HCT116 (cell line): ENCODE measurements at regions not wholly inside any gene's neighbourhood (a gene's known extent, or its start where the extent isn't known, plus 50 kb on each side); places are given as distances from the start of the nearest gene placed in this dataset.

Experiments
- ATAC-seq: fragments of 200-7000 bp; cut with Tn5 transposase; 2 replicates; pipeline ENCODE4 v1.9.1; 2020; ENCODE audit warnings: mild to moderate bottlenecking, moderate library complexity
- BruUV-seq: library from RNA; stranded (reverse); fragments of 400-500 nt; replicated peaks from 2 replicates; lab custom pipeline; 2021; lab: Mats Ljungman, UMichigan
- CTCF ChIA-PET: fragments of 300-600 bp; sonication (Branson Sonifier 250); formaldehyde crosslinking; loops from one replicate; lab custom pipeline; 2021; ENCODE audit warnings: antibody characterized with exemption; lab: Charles Lee
- POLR2A ChIA-PET: fragments of 300-600, 350-600 bp; sonication (Branson Sonifier 250); formaldehyde crosslinking; loops from one replicate; lab custom pipeline; 2021; ENCODE audit warnings: antibody characterized with exemption; lab: Charles Lee
- RAD21 ChIA-PET, 2 experiments: fragments of 300-600 bp; sonication (Branson Sonifier 250); formaldehyde crosslinking; loops; one replicate each; lab custom pipeline; 2023; ENCODE audit warnings: low total read pairs in 2 of 2; ENCODE audit not compliant: uncharacterized antibody in 2 of 2, unreplicated experiment in 2 of 2, low non-redundant PET in 1 of 2; lab: Charles Lee
- DNase-seq: peaks from one replicate; pipeline ENCODE4 v3.0.0-alpha.2; 2010; ENCODE audit warnings: low read depth, low spot score
- H2AFZ ChIP-seq: fragments of 200-600 bp; shearing (Covaris generic), sonication (generic); 2 replicates; pipeline ENCODE4 v1.6.1; 2017; ENCODE audit warnings: low read depth, mixed run types, mixed read lengths, antibody characterized with exemption, low read length; ENCODE audit not compliant: poor library complexity, severe bottlenecking
- H3K27ac ChIP-seq: 2 replicates; pipeline ENCODE4 v1.5.1; 2012; ENCODE audit warnings: low read depth, low read length
- H3K27me3 ChIP-seq: fragments of 200-600 bp; sonication (generic); 2 replicates; pipeline ENCODE4 v1.6.1; 2016; ENCODE audit warnings: mixed run types, low read length, mixed read lengths; ENCODE audit not compliant: insufficient read depth
- H3K36me3 ChIP-seq, 2 experiments: fragments of 200-500 bp in 1 of 2; fragments of 200-600 bp in 1 of 2; sonication (Bioruptor generic) in 1 of 2; sonication (generic) in 1 of 2; 2 replicates each; pipeline versions ENCODE4 v1.5.1 to v1.6.1; 2014 to 2016; ENCODE audit warnings: low read length in 2 of 2, inconsistent platforms in 1 of 2, mixed read lengths in 1 of 2, mixed run types in 1 of 2; ENCODE audit not compliant: insufficient read depth in 2 of 2, control insufficient read depth in 1 of 2
- H3K4me1 ChIP-seq, 2 experiments: fragments of 200-600 bp in 1 of 2; sonication (generic) in 1 of 2; 2 replicates each; pipeline versions ENCODE4 v1.5.1 to v1.6.1; 2012 to 2017; ENCODE audit warnings: low read length in 2 of 2, inconsistent platforms in 1 of 2, mild to moderate bottlenecking in 1 of 2, mixed read lengths in 1 of 2, mixed run types in 1 of 2, moderate library complexity in 1 of 2; ENCODE audit not compliant: insufficient read depth in 2 of 2, control insufficient read depth in 1 of 2
- H3K4me2 ChIP-seq: fragments of 200-600 bp; sonication (generic); 2 replicates; pipeline ENCODE4 v1.6.1; 2017; ENCODE audit warnings: mixed run types, low read length, mixed read lengths
- H3K4me3 ChIP-seq, 2 experiments: fragments of 200-600 bp in 1 of 2; sonication (generic) in 1 of 2; replicated peaks in 1 of 2; 2 replicates each; pipeline ENCODE4 v1.5.1; 2011 to 2016; ENCODE audit warnings: low read length in 2 of 2, control low read depth in 1 of 2, low read depth in 1 of 2, mild to moderate bottlenecking in 1 of 2, mixed read lengths in 1 of 2, mixed run types in 1 of 2
- H3K79me2 ChIP-seq: fragments of 200-600 bp; sonication (generic); 2 replicates; pipeline ENCODE4 v1.6.1; 2017; ENCODE audit warnings: mild to moderate bottlenecking, mixed run types, low read length, moderate library complexity, mixed read lengths; ENCODE audit not compliant: insufficient read depth
- H3K9ac ChIP-seq: fragments of 200-600 bp; sonication (generic); 2 replicates; pipeline ENCODE4 v1.6.1; 2016; ENCODE audit warnings: low read length, mixed read lengths
- H3K9me2 ChIP-seq: fragments of 200-600 bp; sonication (generic), shearing (Covaris generic); 2 replicates; pipeline ENCODE4 v1.6.1; 2017; ENCODE audit warnings: mixed run types, mild to moderate bottlenecking, moderate library complexity; ENCODE audit not compliant: insufficient read depth
- H3K9me3 ChIP-seq, 2 experiments: fragments of 200-500 bp in 1 of 2; fragments of 200-600 bp in 1 of 2; sonication (Bioruptor generic) in 1 of 2; sonication (generic) in 1 of 2; 2 replicates each; pipeline ENCODE4 v1.6.1; 2014 to 2017; ENCODE audit warnings: low read length in 2 of 2, mixed read lengths in 2 of 2, inconsistent platforms in 1 of 2, low read depth in 1 of 2, mild to moderate bottlenecking in 1 of 2, mixed run types in 1 of 2, moderate library complexity in 1 of 2; ENCODE audit not compliant: control insufficient read depth in 1 of 2, insufficient read depth in 1 of 2
- H4K20me1 ChIP-seq: fragments of 200-600 bp; sonication (generic), shearing (Covaris generic); 2 replicates; pipeline ENCODE4 v1.6.1; 2017; ENCODE audit warnings: mixed run types, mild to moderate bottlenecking, moderate library complexity; ENCODE audit not compliant: insufficient read depth
- CBX3 ChIP-seq: IDR thresholded peaks from 2 replicates; pipeline ENCODE4 v1.6.1; 2012; ENCODE audit warnings: low read depth
- ELF1 ChIP-seq: IDR thresholded peaks from 2 replicates; pipeline ENCODE4 v1.6.1; 2012; ENCODE audit warnings: low read depth, borderline replicate concordance
- JUND ChIP-seq: IDR thresholded peaks from 2 replicates; pipeline ENCODE4 v1.6.1; 2012
- POLR2A ChIP-seq: IDR thresholded peaks from 2 replicates; pipeline ENCODE4 v1.7.0; 2011; ENCODE audit warnings: borderline replicate concordance; ENCODE audit not compliant: insufficient read depth, insufficient read length; ENCODE audit errors: extremely low read depth
- POLR2AphosphoS5 ChIP-seq: IDR thresholded peaks from 2 replicates; pipeline ENCODE4 v1.6.1; 2011; ENCODE audit warnings: mild to moderate bottlenecking, low read depth, low read length, moderate library complexity
- SRF ChIP-seq: IDR thresholded peaks from 2 replicates; pipeline ENCODE4 v1.6.1; 2012; ENCODE audit warnings: low read depth
- TCF7L2 ChIP-seq: IDR thresholded peaks from 2 replicates; pipeline ENCODE4 v1.7.0; 2011; ENCODE audit warnings: borderline replicate concordance, inconsistent platforms; ENCODE audit not compliant: insufficient read depth, insufficient read length; ENCODE audit errors: extremely low read depth
- YY1 ChIP-seq: IDR thresholded peaks from 2 replicates; pipeline ENCODE4 v1.6.1; 2011; ENCODE audit warnings: low read length, low read depth, moderate library complexity, mild to moderate bottlenecking; ENCODE audit not compliant: insufficient replicate concordance; ENCODE audit errors: extremely low read depth
- ZFX ChIP-seq: fragments of 450-650 bp; IDR thresholded peaks from 2 replicates; pipeline ENCODE4 v1.6.1; 2017
- intact Hi-C: fragments of 100-400 bp; cut with micrococcal nuclease; formaldehyde crosslinking; loops from 2 replicates; pipeline ENCODE4 v1.10.0; 2022
- TF ChIP-seq, protein P1 (sequence below), 3 experiments: fragments of 200-600 bp in 1 of 3; sonication (generic) in 1 of 3; IDR thresholded peaks in 2 of 3; conservative IDR thresholded peaks in 1 of 3; 2 replicates each; pipeline ENCODE4 v1.5.1; 2012 to 2017; ENCODE audit warnings: low read depth in 2 of 3, low read length in 2 of 3, antibody characterized with exemption in 1 of 3, borderline replicate concordance in 1 of 3, control low read depth in 1 of 3, mild to moderate bottlenecking in 1 of 3, mixed read lengths in 1 of 3, mixed run types in 1 of 3, moderate library complexity in 1 of 3; ENCODE audit not compliant: insufficient read depth in 1 of 3
- TF ChIP-seq, protein P2 (sequence below): IDR thresholded peaks from 2 replicates; pipeline ENCODE4 v1.6.1; 2012
- TF ChIP-seq, protein P3 (sequence below): IDR thresholded peaks from 2 replicates; pipeline ENCODE4 v1.6.1; 2012

DNA sequence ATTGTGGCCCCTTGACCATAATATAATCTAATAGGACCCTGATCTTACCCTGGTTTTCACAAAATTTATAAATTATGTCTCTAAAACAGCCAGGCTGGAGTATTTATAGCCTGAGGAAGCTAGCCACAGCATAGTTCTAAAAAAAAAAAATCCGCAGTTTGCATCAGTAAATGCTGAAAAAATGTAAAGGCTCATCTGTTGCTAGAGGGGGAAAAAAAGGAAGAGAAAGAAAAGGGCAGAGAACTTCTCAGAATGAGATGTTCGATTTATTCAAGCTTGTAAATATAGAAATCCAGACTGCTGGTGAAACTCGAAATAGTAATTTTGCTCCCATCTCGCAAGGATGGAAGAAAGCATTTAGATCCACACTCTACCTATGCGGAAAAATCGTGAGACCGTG lies 467.5 kb downstream of the NTRK2 start:
- POLR2A ChIA-PET, result no interaction called here
- Histone ChIP-seq H2AFZ (no peak overlapping the region), H3K9me3 (no peaks in the 10 kb centered on the region), H3K27me3 (peaks cover 17% of the 10 kb centered on the region), H4K20me1 (no peaks in the 10 kb centered on the region), H3K36me3 (no peaks in the 10 kb centered on the region), H3K4me3 (no peak overlapping the region), H3K79me2 (no peaks in the 10 kb centered on the region), H3K9me2 (no peaks in the 10 kb centered on the region), H3K9ac (no peak overlapping the region), H3K4me1 (no peaks in the 10 kb centered on the region), H3K27ac (no peak overlapping the region), H3K4me2 (no peak overlapping the region)
- DNase-seq (no peak), ATAC-seq (no peak)
- no peak for TF ChIP-seq JUND
- no peak for TF ChIP-seq TCF7L2
- TF ChIP-seq, protein P1, sequence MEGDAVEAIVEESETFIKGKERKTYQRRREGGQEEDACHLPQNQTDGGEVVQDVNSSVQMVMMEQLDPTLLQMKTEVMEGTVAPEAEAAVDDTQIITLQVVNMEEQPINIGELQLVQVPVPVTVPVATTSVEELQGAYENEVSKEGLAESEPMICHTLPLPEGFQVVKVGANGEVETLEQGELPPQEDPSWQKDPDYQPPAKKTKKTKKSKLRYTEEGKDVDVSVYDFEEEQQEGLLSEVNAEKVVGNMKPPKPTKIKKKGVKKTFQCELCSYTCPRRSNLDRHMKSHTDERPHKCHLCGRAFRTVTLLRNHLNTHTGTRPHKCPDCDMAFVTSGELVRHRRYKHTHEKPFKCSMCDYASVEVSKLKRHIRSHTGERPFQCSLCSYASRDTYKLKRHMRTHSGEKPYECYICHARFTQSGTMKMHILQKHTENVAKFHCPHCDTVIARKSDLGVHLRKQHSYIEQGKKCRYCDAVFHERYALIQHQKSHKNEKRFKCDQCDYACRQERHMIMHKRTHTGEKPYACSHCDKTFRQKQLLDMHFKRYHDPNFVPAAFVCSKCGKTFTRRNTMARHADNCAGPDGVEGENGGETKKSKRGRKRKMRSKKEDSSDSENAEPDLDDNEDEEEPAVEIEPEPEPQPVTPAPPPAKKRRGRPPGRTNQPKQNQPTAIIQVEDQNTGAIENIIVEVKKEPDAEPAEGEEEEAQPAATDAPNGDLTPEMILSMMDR (IDR thresholded peaks at IDR 0.05 in 2 of 3, conservative IDR thresholded peaks at IDR 0.05 in 1 of 3; ENCODE audit: borderline replicate concordance in 1 of 3, insufficient read depth in 1 of 3, low read depth in 2 of 3, low read length in 2 of 3), result no peak
- TF ChIP-seq YY1, result no peak
- TF ChIP-seq, protein P2, sequence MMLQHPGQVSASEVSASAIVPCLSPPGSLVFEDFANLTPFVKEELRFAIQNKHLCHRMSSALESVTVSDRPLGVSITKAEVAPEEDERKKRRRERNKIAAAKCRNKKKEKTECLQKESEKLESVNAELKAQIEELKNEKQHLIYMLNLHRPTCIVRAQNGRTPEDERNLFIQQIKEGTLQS, result no peak
- no peak for TF ChIP-seq SRF
- no peak for TF ChIP-seq POLR2A
- TF ChIP-seq, protein P3, sequence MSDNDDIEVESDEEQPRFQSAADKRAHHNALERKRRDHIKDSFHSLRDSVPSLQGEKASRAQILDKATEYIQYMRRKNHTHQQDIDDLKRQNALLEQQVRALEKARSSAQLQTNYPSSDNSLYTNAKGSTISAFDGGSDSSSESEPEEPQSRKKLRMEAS, result no peak
- no peak for TF ChIP-seq ZFX
- TF ChIP-seq POLR2AphosphoS5, result no peak
- no peak for TF ChIP-seq ELF1
- TF ChIP-seq CBX3, result no peak
- no TSS peak for BruUV-seq
- intact Hi-C loops, result no loop called here
- CTCF ChIA-PET, result no interaction called here
- RAD21 ChIA-PET, result no interaction called here
